GF-D8 (cell line): ENCODE measurements at regions not wholly inside any gene's neighbourhood (a gene's known extent, or its start where the extent isn't known, plus 50 kb on each side); places are given as distances from the start of the nearest gene placed in this dataset.
"Not testable (repeated sequence)": the region's sequence is repeated elsewhere in the genome, so short reads cannot be mapped to it uniquely, and the experiment has no call there.

Experiments used
- DNase-seq: peaks from one replicate; lab custom pipeline; 2025; lab: John Stamatoyannopoulos, UW

DNA sequence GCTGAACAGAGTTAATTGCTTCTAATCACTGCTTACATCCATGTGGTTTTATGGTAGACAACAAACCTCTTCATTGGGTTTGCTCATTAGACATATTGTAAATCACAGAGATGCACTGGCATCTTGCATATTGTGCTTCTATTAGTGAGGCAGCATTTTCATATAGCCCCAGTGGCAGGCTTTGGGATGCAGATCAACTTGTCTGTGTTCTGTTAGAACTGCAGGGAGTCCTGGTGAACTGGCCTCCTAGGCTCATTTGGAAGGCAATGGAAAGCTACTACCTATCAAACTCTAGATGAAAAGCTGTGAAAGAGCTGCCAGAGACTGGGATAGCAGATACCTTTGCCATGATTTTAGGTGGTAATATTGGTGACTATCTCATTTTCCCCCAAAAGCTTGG is 108.8 kb downstream of the NAA11 start:
- DNase-seq = no peak

DNA sequence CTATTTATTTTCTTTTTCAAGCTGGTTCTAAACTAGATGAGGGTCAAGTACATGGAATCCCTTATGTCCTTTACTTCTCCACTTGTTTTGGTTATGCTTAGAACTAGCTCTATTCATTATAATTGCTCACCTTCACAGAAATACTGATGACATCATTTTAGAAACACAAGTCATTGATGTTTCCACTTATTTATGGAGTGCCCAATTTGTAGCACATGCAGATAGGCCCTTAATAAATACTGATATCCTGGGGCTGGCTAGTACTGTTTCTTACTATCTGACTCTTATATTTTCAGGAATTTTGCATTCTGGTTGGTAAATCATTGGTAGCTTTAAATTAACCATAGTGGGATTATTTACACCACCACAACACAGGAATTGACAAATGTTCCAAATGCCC is 112.2 kb downstream of the NAA11 start:
- no peak for DNase-seq

DNA sequence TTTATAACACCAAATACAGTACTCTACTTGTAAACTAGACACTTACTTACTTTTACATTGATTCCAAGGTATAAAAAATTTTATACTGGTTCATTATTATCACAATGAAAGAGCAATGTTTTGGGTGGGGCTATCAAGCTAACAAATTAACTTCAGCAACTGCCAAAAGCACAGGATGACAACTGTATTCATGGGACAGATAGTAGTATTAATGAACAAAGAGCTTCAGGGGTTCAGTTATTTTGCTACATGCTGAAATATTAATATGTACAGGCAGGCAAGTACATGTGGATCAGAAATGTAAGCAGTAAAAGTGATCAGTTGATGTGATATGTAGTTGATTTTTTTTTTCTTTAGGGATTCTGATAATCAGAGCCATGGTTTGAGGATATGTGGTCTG is 112.9 kb downstream of the NAA11 start:
- DNase-seq = no peak

GRCh38 chr4:79212311-79212710 is 113.5 kb downstream of the NAA11 start:
- DNase-seq = no peak

DNA sequence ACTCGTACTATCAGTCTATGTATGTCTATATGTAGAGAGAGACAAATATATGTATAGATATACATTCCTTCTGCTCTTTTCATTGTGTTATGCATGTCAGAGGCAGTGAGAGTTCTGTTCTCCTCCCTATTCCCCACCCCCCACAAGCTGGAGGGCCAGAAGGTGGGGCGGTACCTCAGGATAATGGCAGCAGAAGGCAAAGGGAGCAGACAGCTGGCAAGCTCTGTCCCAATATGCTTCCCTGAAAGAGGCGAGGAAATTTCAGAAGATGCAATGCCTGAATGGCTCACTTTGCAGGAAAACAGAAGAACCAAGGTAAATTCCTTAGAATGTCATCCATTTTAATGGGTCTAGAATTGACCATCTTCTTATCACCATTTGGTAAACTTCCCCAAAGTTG is 114.4 kb downstream of the NAA11 start:
- no peak for DNase-seq

- no peak for DNase-seq
Observed at GRCh38 chr4:79210636-79211049, 115.2 kb downstream of the NAA11 start.

DNA sequence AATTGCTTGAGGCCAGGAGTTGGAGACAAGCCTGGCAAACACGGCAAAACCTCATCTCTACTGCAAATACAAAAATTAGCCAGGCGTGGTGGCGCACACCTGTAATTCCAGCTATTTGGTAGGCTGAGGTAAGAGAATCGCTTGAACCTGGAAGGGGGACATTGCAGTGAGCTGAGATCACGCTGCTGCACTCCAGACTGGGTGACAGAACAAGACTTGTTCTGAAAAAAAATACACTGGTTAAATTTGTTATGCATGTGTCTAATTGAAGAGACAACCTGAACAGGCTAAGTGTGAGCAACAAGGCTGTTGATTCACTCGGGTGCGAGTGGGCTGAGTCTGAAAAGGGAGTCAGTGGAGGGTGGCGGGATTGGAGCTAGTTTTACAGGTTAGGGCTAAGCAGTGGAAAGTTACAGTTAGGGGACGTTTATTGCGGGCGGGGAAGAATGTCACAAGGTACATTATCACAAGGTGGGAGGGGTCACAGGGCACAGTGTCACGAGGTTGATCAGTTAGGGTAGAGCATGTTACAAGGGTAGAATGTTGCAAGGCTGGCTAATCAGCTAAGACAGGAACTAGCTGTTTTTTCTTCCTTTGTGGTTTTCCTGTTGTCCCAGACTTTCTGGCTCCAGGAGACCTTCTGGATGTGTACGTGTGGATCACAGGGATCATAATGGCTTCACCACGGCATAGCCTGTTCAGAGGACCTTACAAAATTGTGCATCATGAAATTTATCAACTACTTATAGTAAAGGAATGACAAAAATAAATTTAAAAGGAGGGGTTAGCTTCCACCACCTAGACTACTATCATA is 115.8 kb downstream of the NAA11 start:
- peak; percentile 99 for DNase-seq

DNA sequence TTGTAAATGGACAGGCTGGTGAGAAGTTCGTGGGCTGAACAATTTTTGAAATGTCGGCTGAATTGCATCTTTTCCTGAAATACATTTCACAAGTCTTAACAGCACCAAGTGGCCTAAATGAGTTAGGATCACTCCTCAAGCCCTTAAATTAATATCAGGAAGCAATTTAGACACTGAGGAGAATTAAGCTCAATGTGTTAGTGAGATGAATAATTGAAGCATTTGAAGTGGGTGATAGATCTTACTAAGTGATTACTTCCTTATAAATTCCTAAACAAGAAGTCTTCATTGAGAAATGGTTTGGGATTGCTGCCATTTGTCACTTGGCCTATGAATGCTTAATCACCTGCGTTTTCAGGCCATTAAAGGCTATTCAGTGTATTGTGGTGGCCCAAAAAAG is 116.8 kb downstream of the NAA11 start:
- DNase-seq = peak; percentile 69

DNA sequence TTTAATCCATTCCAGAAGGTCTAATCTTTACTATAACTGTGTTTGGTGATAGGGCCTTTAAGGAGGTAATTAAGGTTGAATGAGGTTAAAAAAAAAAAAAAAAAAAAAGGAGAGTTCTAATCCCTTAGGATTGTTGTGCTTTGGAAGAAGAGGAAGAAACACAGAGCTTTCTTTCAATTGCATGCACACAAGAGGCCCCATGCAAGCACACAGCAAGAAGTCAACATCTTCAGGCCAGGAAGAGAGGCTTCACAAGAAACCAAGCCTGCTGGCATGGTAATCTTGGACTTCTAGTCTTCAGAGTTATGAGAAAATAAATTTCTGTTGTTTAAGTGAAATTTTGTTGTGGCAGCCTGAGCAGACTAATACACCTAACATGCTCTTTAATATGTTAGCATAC is 118.6 kb downstream of the NAA11 start:
- DNase-seq = no peak

DNA sequence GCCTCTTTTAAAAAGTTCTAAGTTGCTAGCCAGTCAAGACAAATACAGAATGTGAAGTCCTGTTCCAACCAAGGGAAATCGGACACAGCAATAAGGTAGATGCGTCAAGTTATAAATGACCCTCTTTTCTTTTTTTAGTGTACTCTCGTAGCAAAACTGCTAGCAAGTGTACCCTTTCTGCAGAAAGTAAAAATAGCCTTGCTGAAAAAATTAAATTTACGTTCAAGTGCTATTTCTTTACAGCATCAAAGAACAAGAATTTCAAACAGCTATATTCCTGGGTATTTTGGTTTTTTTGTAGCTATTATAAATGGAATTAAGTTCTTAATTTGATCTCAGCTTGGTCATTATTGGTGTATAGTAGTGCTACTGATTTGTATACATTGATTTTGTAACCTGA is 119.2 kb downstream of the NAA11 start:
- no peak for DNase-seq

DNA sequence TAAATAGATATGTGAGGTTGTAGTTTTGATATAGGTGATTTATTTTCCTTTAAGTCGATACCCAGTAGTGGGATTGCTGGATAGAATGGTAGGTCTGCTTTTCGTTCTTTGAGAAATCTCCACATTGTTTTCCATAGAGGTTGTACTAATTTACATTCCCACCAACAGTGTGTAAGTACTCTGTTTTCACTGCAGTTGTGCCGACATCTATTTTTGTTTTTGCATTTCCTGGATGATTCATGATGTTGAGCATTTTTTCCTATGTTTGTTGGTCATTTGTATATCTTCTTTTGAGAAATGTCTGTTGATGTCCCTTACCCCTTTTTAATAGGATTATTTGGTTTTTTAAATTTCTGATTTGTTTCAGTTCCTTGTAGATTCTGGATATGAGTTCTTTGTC is 120.7 kb downstream of the NAA11 start:
- DNase-seq = no peak

GRCh38 chr4:79201971-79202370 is 123.9 kb downstream of the NAA11 start:
- no peak for DNase-seq

DNA sequence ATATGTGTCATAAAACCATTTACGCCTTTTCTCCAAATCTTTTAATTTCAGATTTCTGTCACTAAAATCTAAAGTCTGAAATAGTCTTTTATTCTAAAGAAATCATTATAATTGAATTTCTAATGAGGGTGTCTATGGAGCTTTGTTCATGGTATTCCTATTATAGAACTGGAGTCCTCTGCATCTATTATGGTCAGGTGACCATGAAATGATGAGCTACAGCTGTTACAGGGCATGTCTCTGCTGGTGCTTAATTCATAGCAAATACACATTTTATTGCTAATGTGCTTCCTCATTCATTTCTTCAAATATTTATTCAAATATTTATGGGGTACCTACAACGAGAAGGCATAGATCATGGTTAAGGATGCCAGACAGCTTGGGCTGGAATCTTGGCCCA is 126.1 kb downstream of the NAA11 start:
- DNase-seq = no peak

DNA sequence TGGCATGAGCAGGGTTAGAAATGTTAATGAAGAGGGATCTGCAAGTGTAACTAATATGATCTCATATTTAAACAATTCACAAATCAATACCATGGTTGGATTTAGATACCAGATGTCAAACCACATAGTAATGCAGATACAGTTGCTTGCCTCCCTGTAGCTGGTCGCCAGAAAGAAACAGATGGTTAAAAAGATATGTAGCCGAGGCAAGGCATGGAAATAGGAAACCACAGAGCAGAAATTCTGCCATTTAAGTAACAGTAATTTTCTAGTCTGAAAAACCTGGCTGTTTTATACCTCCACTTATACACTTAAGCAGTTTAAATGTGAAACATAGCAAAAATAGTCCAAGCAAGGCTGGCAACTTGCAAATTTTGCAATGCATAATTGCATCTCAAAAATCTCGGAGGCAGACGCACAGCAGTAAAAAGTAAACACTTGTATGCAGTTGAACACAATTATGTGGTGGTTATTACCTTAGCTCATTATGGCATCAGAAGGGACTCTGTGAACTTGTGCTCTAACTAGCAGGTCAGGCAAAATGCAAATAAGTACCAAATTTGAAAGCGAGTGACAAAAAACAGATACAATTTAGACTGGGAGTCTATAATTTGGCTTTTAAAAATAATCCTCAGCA is 126.8 kb downstream of the NAA11 start:
- peak; percentile 17 for DNase-seq

DNA sequence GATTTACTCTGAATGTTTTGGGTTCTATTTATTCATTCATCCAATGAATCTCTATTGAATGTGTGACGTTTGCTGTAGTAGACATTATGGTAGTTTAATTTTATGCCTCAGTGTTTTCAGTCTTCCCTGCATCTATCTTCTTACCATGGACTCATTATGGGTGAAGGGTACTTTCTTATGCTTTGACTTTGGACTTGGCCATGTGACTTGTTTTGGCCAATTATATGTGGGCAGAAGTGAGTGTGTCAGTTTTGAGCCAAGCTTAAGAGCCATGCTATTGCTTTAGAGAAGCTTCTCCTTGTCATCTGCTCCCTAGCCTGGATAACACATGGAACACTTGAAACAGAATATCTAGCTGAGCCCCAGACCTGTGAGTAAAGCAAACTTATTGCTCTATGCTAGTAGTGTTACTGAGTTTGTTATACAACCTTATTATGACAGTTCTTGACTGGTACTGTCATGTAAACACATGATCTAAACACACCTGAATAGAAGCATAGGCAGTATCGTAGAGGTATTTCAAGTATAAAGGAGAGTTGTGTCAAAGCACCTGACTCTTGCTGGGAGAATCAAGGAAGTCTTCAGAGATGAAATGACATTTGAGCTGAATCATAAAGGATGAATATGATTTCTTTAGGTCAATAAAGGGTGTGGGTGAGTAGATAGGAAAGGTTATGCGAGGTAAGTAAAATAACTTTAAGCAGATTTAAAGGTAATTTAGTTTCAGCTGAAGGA is 128.4 kb downstream of the NAA11 start:
- no peak for DNase-seq

DNA sequence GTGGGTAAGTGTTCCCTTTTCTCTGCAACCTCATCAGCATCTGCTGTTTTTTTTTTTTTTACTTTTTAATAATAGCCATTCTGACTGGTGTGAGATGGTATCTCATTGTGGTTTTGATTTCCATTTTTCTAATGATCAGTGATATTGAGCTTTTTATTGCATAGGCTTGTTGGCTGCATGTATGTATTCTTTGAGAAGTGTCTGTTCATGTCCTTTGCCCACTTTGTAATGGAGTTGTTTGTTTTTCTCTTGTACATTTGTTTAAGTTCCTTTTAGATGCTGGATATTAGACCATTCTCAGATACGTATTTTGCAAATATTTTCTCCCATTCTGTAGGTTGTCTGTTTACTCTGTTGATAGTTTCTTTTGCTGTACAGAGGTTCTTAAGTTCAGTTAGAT is 134.6 kb downstream of the NAA11 start:
- not testable (repeated sequence) for DNase-seq

DNA sequence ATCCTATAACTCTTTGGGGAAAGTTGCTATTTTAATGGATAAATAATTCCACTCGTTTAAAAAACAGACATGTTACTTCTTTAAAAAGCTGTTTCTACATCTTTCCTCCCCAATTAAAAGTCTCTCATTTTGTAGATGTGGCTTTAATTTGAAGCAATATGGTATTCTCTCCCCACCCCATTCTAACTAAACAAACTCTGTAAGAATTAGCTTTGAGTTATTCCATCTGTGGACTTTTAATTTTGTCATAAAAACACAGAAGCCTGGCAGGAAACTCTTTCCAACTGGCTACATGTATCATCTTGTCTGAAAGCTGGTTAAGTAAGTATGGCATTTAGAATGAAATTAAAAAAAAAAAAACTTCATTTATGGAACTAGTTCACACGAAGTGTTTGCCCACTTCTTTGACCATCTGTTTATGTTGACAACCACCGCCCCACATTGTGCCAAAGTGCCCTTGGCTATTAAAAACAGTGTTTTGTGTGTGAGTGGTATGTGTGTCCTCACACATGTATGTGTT is 140.3 kb downstream of the NAA11 start:
- no peak for DNase-seq

- DNase-seq = no peak
Observed at GRCh38 chr4:79184476-79184875, 141.4 kb downstream of the NAA11 start.

GRCh38 chr4:79182209-79182608 is 143.7 kb downstream of the NAA11 start:
- no peak for DNase-seq

DNA sequence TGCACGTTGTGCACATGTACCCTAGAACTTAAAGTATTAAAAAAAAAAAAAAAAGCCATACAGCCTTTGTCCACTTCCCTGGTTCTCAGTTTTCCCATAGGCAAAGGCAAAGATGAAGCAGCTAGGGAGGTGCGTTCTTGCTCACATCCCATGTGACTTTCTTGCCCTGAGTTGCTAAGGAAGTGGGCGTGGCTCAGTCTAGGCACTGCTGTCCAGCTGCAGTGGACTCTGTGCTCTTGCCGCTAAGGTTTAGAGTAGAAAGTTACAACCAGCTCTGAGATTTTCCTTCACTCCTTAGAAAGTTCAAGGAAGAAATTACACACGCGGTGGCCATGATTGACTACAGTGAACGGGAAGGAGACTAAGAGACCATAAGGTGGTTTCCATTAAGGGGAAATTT is 144.7 kb downstream of the NAA11 start:
- DNase-seq = no peak

- no peak for DNase-seq
Observed at GRCh38 chr4:79178760-79179159, 147.1 kb downstream of the NAA11 start.

DNA sequence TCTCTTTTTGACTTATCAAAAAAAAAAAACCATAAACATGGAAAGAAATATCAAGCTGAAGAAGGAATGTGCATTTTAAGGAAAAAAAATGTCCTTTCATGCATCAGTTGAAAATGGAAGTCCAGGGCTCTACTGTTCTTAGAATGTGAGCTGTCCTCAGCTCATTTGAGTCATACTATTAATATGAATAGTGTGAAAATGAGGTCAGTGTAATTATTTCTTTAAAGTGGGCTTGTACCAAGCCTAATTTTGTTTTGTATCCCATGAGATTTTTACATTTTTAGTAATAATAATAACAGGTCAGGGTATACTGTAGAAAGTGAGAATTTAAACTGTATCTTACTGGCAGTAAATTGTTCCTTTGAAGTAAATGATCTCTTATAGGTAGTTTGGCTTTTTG is 148.5 kb downstream of the NAA11 start:
- no peak for DNase-seq

GRCh38 chr4:79176351-79176750 is 149.5 kb downstream of the NAA11 start:
- DNase-seq = no peak
